B cell (primary cell): ENCODE measurements at regions not wholly inside any gene's neighbourhood (a gene's known extent, or its start where the extent isn't known, plus 50 kb on each side); places are given as distances from the start of the nearest gene placed in this dataset.

Experiments
- CTCF ChIP-seq: fragments of 200-600 bp; IDR thresholded peaks from one replicate; pipeline ENCODE4 v1.8.0; 2022; ENCODE audit warnings: antibody characterized with exemption, mild to moderate bottlenecking
- EZH2 ChIP-seq: IDR thresholded peaks from 2 replicates; pipeline ENCODE4 v1.6.1; 2012; ENCODE audit warnings: borderline replicate concordance, low read depth, mild to moderate bottlenecking, moderate library complexity, low read length; ENCODE audit not compliant: insufficient read depth, poor library complexity, severe bottlenecking

GRCh38 chr1:30334767-30335166 lies 388.6 kb downstream of the MATN1 start:
- TF ChIP-seq CTCF (no peak), EZH2 (no peak)
